IMR-90 (cell line): ENCODE measurements at regions not wholly inside any gene's neighbourhood (a gene's known extent, or its start where the extent isn't known, plus 50 kb on each side); places are given as distances from the start of the nearest gene placed in this dataset.

ENCODE experiments used
- POLR2A ChIP-seq: IDR thresholded peaks from 2 replicates; pipeline ENCODE4 v1.6.1; 2012; ENCODE audit warnings: mild to moderate bottlenecking, low read depth, low read length
- TF ChIP-seq, protein P1 (sequence below): conservative IDR thresholded peaks from 2 replicates; pipeline ENCODE4 v1.5.1; 2012; ENCODE audit warnings: mild to moderate bottlenecking, low read depth, low read length, improper control_type of control experiment
- TF ChIP-seq, protein P2 (sequence below): fragments of 150-350 bp; IDR thresholded peaks from 2 replicates; pipeline ENCODE4 v1.6.1; 2017; ENCODE audit warnings: mild to moderate bottlenecking, antibody characterized with exemption, low read length, low read depth

DNA sequence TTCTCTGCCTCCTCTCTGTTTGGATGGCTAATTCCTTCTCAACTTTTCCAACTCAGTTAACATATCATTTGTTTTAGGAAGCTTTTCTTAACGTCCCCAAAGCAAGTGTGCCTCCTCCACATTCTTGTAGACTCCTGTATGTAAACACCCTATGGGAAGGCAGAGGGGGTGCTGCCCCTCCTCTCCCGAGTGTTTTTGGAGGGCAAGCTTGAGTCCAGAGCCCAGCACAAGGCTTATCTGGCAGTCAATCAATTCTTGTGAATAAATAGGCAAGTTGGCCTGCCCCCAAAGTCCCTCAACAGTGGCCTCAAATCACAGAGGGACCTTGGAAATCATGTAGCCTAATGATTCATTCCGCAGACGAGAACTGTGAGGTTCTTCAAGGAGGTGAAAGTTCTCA, 305.6 kb downstream of the RPS24 start:
- TF ChIP-seq, protein P1, sequence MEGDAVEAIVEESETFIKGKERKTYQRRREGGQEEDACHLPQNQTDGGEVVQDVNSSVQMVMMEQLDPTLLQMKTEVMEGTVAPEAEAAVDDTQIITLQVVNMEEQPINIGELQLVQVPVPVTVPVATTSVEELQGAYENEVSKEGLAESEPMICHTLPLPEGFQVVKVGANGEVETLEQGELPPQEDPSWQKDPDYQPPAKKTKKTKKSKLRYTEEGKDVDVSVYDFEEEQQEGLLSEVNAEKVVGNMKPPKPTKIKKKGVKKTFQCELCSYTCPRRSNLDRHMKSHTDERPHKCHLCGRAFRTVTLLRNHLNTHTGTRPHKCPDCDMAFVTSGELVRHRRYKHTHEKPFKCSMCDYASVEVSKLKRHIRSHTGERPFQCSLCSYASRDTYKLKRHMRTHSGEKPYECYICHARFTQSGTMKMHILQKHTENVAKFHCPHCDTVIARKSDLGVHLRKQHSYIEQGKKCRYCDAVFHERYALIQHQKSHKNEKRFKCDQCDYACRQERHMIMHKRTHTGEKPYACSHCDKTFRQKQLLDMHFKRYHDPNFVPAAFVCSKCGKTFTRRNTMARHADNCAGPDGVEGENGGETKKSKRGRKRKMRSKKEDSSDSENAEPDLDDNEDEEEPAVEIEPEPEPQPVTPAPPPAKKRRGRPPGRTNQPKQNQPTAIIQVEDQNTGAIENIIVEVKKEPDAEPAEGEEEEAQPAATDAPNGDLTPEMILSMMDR = no peak
- TF ChIP-seq, protein P2, sequence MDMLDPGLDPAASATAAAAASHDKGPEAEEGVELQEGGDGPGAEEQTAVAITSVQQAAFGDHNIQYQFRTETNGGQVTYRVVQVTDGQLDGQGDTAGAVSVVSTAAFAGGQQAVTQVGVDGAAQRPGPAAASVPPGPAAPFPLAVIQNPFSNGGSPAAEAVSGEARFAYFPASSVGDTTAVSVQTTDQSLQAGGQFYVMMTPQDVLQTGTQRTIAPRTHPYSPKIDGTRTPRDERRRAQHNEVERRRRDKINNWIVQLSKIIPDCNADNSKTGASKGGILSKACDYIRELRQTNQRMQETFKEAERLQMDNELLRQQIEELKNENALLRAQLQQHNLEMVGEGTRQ = no peak
- TF ChIP-seq POLR2A = no peak
